OCI-LY3 (cell line): ENCODE measurements at regions not wholly inside any gene's neighbourhood (a gene's known extent, or its start where the extent isn't known, plus 50 kb on each side); places are given as distances from the start of the nearest gene placed in this dataset.

Source experiments
- H2AFZ ChIP-seq: fragments of 200-600, 300-600 bp; shearing (Covaris generic); 2 replicates; pipeline ENCODE4 v1.6.0; 2014; ENCODE audit warnings: antibody characterized with exemption, low read depth, low read length
- H3K27ac ChIP-seq: fragments of 200-600, 300-600 bp; sonication (generic); 2 replicates; pipeline ENCODE4 v1.5.1; 2014; ENCODE audit warnings: mild to moderate bottlenecking, low read length, moderate library complexity, mixed read lengths
- H3K27me3 ChIP-seq: fragments of 200-600, 300-600 bp; sonication (generic); 2 replicates; pipeline ENCODE4 v1.6.1; 2014; ENCODE audit warnings: low read depth, low read length, mixed read lengths
- H3K36me3 ChIP-seq: fragments of 200-600, 300-600 bp; sonication (generic); replicated peaks from 2 replicates; pipeline ENCODE3; 2014; ENCODE audit warnings: low read depth, low read length, mixed read lengths
- H3K4me1 ChIP-seq: fragments of 300-600, 200-600 bp; sonication (generic); 2 replicates; pipeline ENCODE4 v1.6.1; 2014; ENCODE audit warnings: low read length, mixed read lengths
- H3K4me2 ChIP-seq: fragments of 200-600, 300-600 bp; sonication (generic); 2 replicates; pipeline ENCODE4 v1.6.1; 2014; ENCODE audit warnings: low read length, mixed read lengths
- H3K4me3 ChIP-seq: fragments of 300-600, 200-600 bp; sonication (generic); 2 replicates; pipeline ENCODE4 v1.5.1; 2014; ENCODE audit warnings: antibody characterized with exemption, mild to moderate bottlenecking, low read length, moderate library complexity
- H3K79me2 ChIP-seq: fragments of 300-600, 200-600 bp; shearing (Covaris generic); 2 replicates; pipeline ENCODE4 v1.6.1; 2014; ENCODE audit warnings: mild to moderate bottlenecking, low read length, mixed read lengths
- H3K9ac ChIP-seq: fragments of 300-600, 200-600 bp; shearing (Covaris generic); 2 replicates; pipeline ENCODE4 v1.6.0; 2014; ENCODE audit warnings: mild to moderate bottlenecking, low read length, moderate library complexity
- H3K9me3 ChIP-seq: fragments of 200-600, 300-600 bp; shearing (Covaris generic); 2 replicates; pipeline ENCODE4 v1.6.1; 2014; ENCODE audit warnings: low read length, mixed read lengths; ENCODE audit not compliant: insufficient read depth
- H4K20me1 ChIP-seq: fragments of 200-600, 300-600 bp; sonication (generic); 2 replicates; pipeline ENCODE4 v1.6.1; 2016; ENCODE audit warnings: low read length, mixed read lengths; ENCODE audit not compliant: insufficient read depth
- CTCF ChIP-seq: fragments of 200-600, 300-600 bp; sonication (generic); IDR thresholded peaks from 2 replicates; pipeline ENCODE4 v1.5.1; 2014; ENCODE audit warnings: antibody characterized with exemption, low read length, low read depth
- EZH2phosphoT487 ChIP-seq: fragments of 200-600 bp; shearing (Covaris generic); IDR thresholded peaks from 2 replicates; pipeline ENCODE4 v1.6.1; 2018; ENCODE audit warnings: antibody characterized with exemption, mixed run types, low read depth

- Histone ChIP-seq H3K9me3 (no peaks in the 10 kb centered on the region), H3K4me1 (no peaks in the 10 kb centered on the region), H3K36me3 (no peaks in the 10 kb centered on the region), H4K20me1 (no peaks in the 10 kb centered on the region), H3K4me3 (no peak overlapping the region), H3K79me2 (no peaks in the 10 kb centered on the region), H3K27ac (no peak overlapping the region), H2AFZ (no peak overlapping the region), H3K9ac (no peak overlapping the region), H3K4me2 (no peak overlapping the region), H3K27me3 (no peaks in the 10 kb centered on the region)
- TF ChIP-seq EZH2phosphoT487 (no peak), CTCF (no peak)
Measured at GRCh38 chr5:88553986-88554385, 285.3 kb upstream of the TMEM161B start.

GRCh38 chr5:88553136-88553875 is 284.7 kb upstream of the TMEM161B start:
- no peak overlapping the region for H2AFZ ChIP-seq
- no peaks in the 10 kb centered on the region for H4K20me1 ChIP-seq
- no peaks in the 10 kb centered on the region for H3K79me2 ChIP-seq
- H3K27ac ChIP-seq = no peak overlapping the region
- TF ChIP-seq EZH2phosphoT487 = no peak
- TF ChIP-seq CTCF = no peak
- no peaks in the 10 kb centered on the region for H3K9me3 ChIP-seq
- no peak overlapping the region for H3K9ac ChIP-seq
- H3K36me3 ChIP-seq = no peaks in the 10 kb centered on the region
- no peaks in the 10 kb centered on the region for H3K27me3 ChIP-seq
- H3K4me2 ChIP-seq = no peak overlapping the region
- no peak overlapping the region for H3K4me3 ChIP-seq
- H3K4me1 ChIP-seq = no peaks in the 10 kb centered on the region

GRCh38 chr5:88552426-88552825 is 283.8 kb upstream of the TMEM161B start:
- Histone ChIP-seq H2AFZ (no peak overlapping the region), H3K27ac (no peak overlapping the region), H3K4me3 (no peak overlapping the region), H3K36me3 (no peaks in the 10 kb centered on the region), H3K9me3 (no peaks in the 10 kb centered on the region), H3K27me3 (no peaks in the 10 kb centered on the region), H3K4me2 (no peak overlapping the region), H4K20me1 (no peaks in the 10 kb centered on the region), H3K9ac (no peak overlapping the region), H3K4me1 (no peaks in the 10 kb centered on the region), H3K79me2 (no peaks in the 10 kb centered on the region)
- TF ChIP-seq EZH2phosphoT487 (no peak), CTCF (no peak)

GRCh38 chr5:88551724-88552345 is 283.2 kb upstream of the TMEM161B start:
- Histone ChIP-seq H3K27me3 (no peaks in the 10 kb centered on the region), H2AFZ (no peak overlapping the region), H3K79me2 (no peaks in the 10 kb centered on the region), H4K20me1 (no peaks in the 10 kb centered on the region), H3K36me3 (no peaks in the 10 kb centered on the region), H3K4me1 (no peaks in the 10 kb centered on the region), H3K9ac (no peak overlapping the region), H3K4me3 (no peak overlapping the region), H3K27ac (no peak overlapping the region), H3K4me2 (no peak overlapping the region), H3K9me3 (no peaks in the 10 kb centered on the region)
- TF ChIP-seq CTCF (no peak), EZH2phosphoT487 (no peak)
